GM21619 (cell line): ENCODE measurements at regions not wholly inside any gene's neighbourhood (a gene's known extent, or its start where the extent isn't known, plus 50 kb on each side); places are given as distances from the start of the nearest gene placed in this dataset.

ENCODE experiments used
- ATAC-seq: cut with Tn5 transposase; IDR thresholded peaks from one replicate; pipeline ENCODE4 v1.9.1; 2021; ENCODE audit not compliant: unreplicated experiment

GRCh38 chr6:50102676-50103075 lies 52.9 kb upstream of the DEFB112 start:
- no peak for ATAC-seq

GRCh38 chr6:50110587-50110986 lies 60.9 kb upstream of the DEFB112 start:
- ATAC-seq: no peak

- no peak for ATAC-seq
Measured at GRCh38 chr6:50112981-50113857, 63.5 kb upstream of the DEFB112 start.

- ATAC-seq: no peak
Measured at GRCh38 chr6:50116390-50116789, 66.7 kb upstream of the DEFB112 start.

- ATAC-seq: no peak
Measured at GRCh38 chr6:50116797-50117542, 67.2 kb upstream of the DEFB112 start.

- ATAC-seq: no peak
Measured at GRCh38 chr6:50120300-50120699, 70.6 kb upstream of the DEFB112 start.

GRCh38 chr6:50123688-50124087 lies 74.0 kb upstream of the DEFB112 start:
- ATAC-seq: no peak

GRCh38 chr6:50124572-50124971 lies 74.8 kb upstream of the DEFB112 start:
- no peak for ATAC-seq

GRCh38 chr6:50128420-50129005 lies 78.8 kb upstream of the DEFB112 start:
- ATAC-seq: no peak

- ATAC-seq: no peak
Measured at GRCh38 chr6:50135968-50136367, 86.2 kb upstream of the DEFB112 start.

GRCh38 chr6:50141100-50141499 lies 91.4 kb upstream of the DEFB112 start:
- ATAC-seq: no peak

GRCh38 chr6:50143011-50143719 lies 93.4 kb upstream of the DEFB112 start:
- no peak for ATAC-seq

- no peak for ATAC-seq
Measured at GRCh38 chr6:50145125-50145524, 95.4 kb upstream of the DEFB112 start.

GRCh38 chr6:50147371-50147770 lies 97.6 kb upstream of the DEFB112 start:
- ATAC-seq: no peak

- ATAC-seq: no peak
Measured at GRCh38 chr6:50180646-50181045, 130.9 kb upstream of the DEFB112 start.

GRCh38 chr6:50185006-50185405 lies 135.3 kb upstream of the DEFB112 start:
- ATAC-seq: no peak

- ATAC-seq: no peak
Measured at GRCh38 chr6:50187351-50187921, 137.7 kb upstream of the DEFB112 start.

GRCh38 chr6:50198245-50198644 lies 148.5 kb upstream of the DEFB112 start:
- ATAC-seq: no peak

- ATAC-seq: no peak
Measured at GRCh38 chr6:50202766-50203165, 153.0 kb upstream of the DEFB112 start.

- no peak for ATAC-seq
Measured at GRCh38 chr6:50211582-50211981, 161.9 kb upstream of the DEFB112 start.

GRCh38 chr6:50213146-50213545 lies 163.4 kb upstream of the DEFB112 start:
- ATAC-seq: no peak
